ENCODE measurements at regions not wholly inside any gene's neighbourhood (a gene's known extent, or its start where the extent isn't known, plus 50 kb on each side); places are given as distances from the start of the nearest gene placed in this dataset.
"Not testable (repeated sequence)": the region's sequence is repeated elsewhere in the genome, so short reads cannot be mapped to it uniquely, and the experiment has no call there.

GRCh38 chr15:96135166-96136093, 195.1 kb upstream of the NR2F2 start:
- DNase-seq (no peak), ATAC-seq (no peak)

- ATAC-seq, result no peak
- DNase-seq, result no peak
Measured at GRCh38 chr15:96138985-96139384, 191.5 kb upstream of the NR2F2 start.

- ATAC-seq (no peak), DNase-seq (no peak)
Measured at GRCh38 chr15:96142498-96142897, 188.0 kb upstream of the NR2F2 start.

GRCh38 chr15:96144734-96145133, 185.8 kb upstream of the NR2F2 start:
- no peak for ATAC-seq
- no peak for DNase-seq

GRCh38 chr15:96146726-96147125, 183.8 kb upstream of the NR2F2 start:
- ATAC-seq, result no peak
- DNase-seq, result no peak

GRCh38 chr15:96147267-96147666, 183.2 kb upstream of the NR2F2 start:
- no peak for DNase-seq
- ATAC-seq, result no peak

GRCh38 chr15:96150254-96150653, 180.2 kb upstream of the NR2F2 start:
- no peak for ATAC-seq
- DNase-seq, result no peak

- ATAC-seq, DNase-seq: not testable (repeated sequence)
Measured at GRCh38 chr15:96151749-96152148, 178.8 kb upstream of the NR2F2 start.

- no peak for DNase-seq
- ATAC-seq, result no peak
Measured at GRCh38 chr15:96153929-96154328, 176.6 kb upstream of the NR2F2 start.

- ATAC-seq (no peak), DNase-seq (no peak)
Measured at GRCh38 chr15:96158938-96159337, 171.6 kb upstream of the NR2F2 start.

- DNase-seq, result no peak
- no peak for ATAC-seq
Measured at GRCh38 chr15:96160269-96160668, 170.2 kb upstream of the NR2F2 start.

GRCh38 chr15:96160800-96161199, 169.7 kb upstream of the NR2F2 start:
- DNase-seq, result no peak
- ATAC-seq, result no peak

GRCh38 chr15:96162322-96162721, 168.2 kb upstream of the NR2F2 start:
- DNase-seq, result no peak
- ATAC-seq, result no peak

- DNase-seq, result no peak
- no peak for ATAC-seq
Measured at GRCh38 chr15:96165081-96165480, 165.4 kb upstream of the NR2F2 start.

GRCh38 chr15:96165775-96166174, 164.7 kb upstream of the NR2F2 start:
- DNase-seq, result no peak
- ATAC-seq, result no peak

GRCh38 chr15:96166223-96167200, 164.0 kb upstream of the NR2F2 start:
- ATAC-seq, result no peak

GRCh38 chr15:96170616-96170978, 159.9 kb upstream of the NR2F2 start:
- ATAC-seq, DNase-seq: not testable (repeated sequence)

More at GRCh38 chr15:96166223-96167200, 164.0 kb upstream of the NR2F2 start:
- no peak for DNase-seq

- no peak for DNase-seq
Measured at GRCh38 chr15:96170979-96171739, 159.3 kb upstream of the NR2F2 start.

GRCh38 chr15:96171853-96172296, 158.6 kb upstream of the NR2F2 start:
- no peak for ATAC-seq

More at GRCh38 chr15:96170979-96171739, 159.3 kb upstream of the NR2F2 start:
- ATAC-seq, result no peak

GRCh38 chr15:96172417-96172816, 158.1 kb upstream of the NR2F2 start:
- DNase-seq (no peak), ATAC-seq (no peak)

More at GRCh38 chr15:96171853-96172296, 158.6 kb upstream of the NR2F2 start:
- no peak for DNase-seq

- DNase-seq, result no peak
- ATAC-seq, result no peak
Measured at GRCh38 chr15:96176831-96177230, 153.7 kb upstream of the NR2F2 start.

GRCh38 chr15:96177279-96177678, 153.2 kb upstream of the NR2F2 start:
- ATAC-seq (no peak), DNase-seq (no peak)
